H9 (cell line): ENCODE measurements at regions not wholly inside any gene's neighbourhood (a gene's known extent, or its start where the extent isn't known, plus 50 kb on each side); places are given as distances from the start of the nearest gene placed in this dataset.

ENCODE experiments used
- DNase-seq: peaks from one replicate; pipeline ENCODE4 v3.0.0-alpha.2; 2017
- H2AFZ ChIP-seq: one replicate; pipeline ENCODE4 v1.6.1; 2013; ENCODE audit warnings: mild to moderate bottlenecking, low read length, control low read depth, moderate library complexity
- H2AK5ac ChIP-seq: 2 replicates; pipeline ENCODE4 v1.6.1; 2013; ENCODE audit warnings: low read length, control low read depth, mixed read lengths; ENCODE audit not compliant: insufficient read length
- H2BK120ac ChIP-seq: one replicate; pipeline ENCODE4 v1.6.1; 2013; ENCODE audit warnings: low read depth, mild to moderate bottlenecking, low read length, control low read depth, inconsistent platforms; ENCODE audit not compliant: poor library complexity, severe bottlenecking
- H2BK12ac ChIP-seq: 2 replicates; pipeline ENCODE4 v1.6.1; 2013; ENCODE audit warnings: low read length, control low read depth, mixed read lengths, low read depth; ENCODE audit not compliant: insufficient read length
- H2BK15ac ChIP-seq: 2 replicates; pipeline ENCODE4 v1.6.1; 2013; ENCODE audit warnings: low read depth, low read length, control low read depth
- H2BK20ac ChIP-seq: one replicate; pipeline ENCODE4 v1.6.1; 2013; ENCODE audit warnings: low read depth, mild to moderate bottlenecking, low read length, control low read depth, inconsistent platforms; ENCODE audit not compliant: poor library complexity, severe bottlenecking
- H2BK5ac ChIP-seq: 2 replicates; pipeline ENCODE4 v1.6.1; 2013; ENCODE audit warnings: low read length, control low read depth, mixed read lengths; ENCODE audit not compliant: insufficient read length
- H3K14ac ChIP-seq: 2 replicates; pipeline ENCODE4 v1.6.1; 2013; ENCODE audit warnings: low read length, control low read depth; ENCODE audit not compliant: insufficient read depth
- H3K18ac ChIP-seq: 2 replicates; pipeline ENCODE4 v1.6.1; 2013; ENCODE audit warnings: low read depth, mild to moderate bottlenecking, mixed read lengths, low read length, control low read depth; ENCODE audit not compliant: insufficient read length
- H3K23ac ChIP-seq: 2 replicates; pipeline ENCODE4 v1.6.1; 2013; ENCODE audit warnings: low read length, control low read depth, mixed read lengths, low read depth; ENCODE audit not compliant: insufficient read length
- H3K23me2 ChIP-seq: 2 replicates; pipeline ENCODE4 v1.6.1; 2013; ENCODE audit warnings: low read depth, mild to moderate bottlenecking, mixed read lengths, low read length, control low read depth; ENCODE audit not compliant: insufficient read length, poor library complexity, severe bottlenecking
- H3K27ac ChIP-seq: 2 replicates; pipeline ENCODE4 v1.5.1; 2013; ENCODE audit warnings: low read length, control low read depth, mixed read lengths, low read depth; ENCODE audit not compliant: insufficient read length
- H3K27me3 ChIP-seq: 2 replicates; pipeline ENCODE4 v1.6.1; 2013; ENCODE audit warnings: low read length, control low read depth, inconsistent platforms; ENCODE audit not compliant: insufficient read depth
- H3K4ac ChIP-seq: 2 replicates; pipeline ENCODE4 v1.6.1; 2013; ENCODE audit warnings: low read depth, mild to moderate bottlenecking, control low read depth, inconsistent platforms, low read length, moderate library complexity
- H3K4me1 ChIP-seq: 2 replicates; pipeline ENCODE4 v1.6.1; 2013; ENCODE audit warnings: low read length, control low read depth, inconsistent platforms; ENCODE audit not compliant: insufficient read depth
- H3K4me2 ChIP-seq: 2 replicates; pipeline ENCODE4 v1.6.1; 2013; ENCODE audit warnings: low read length, control low read depth, mixed read lengths; ENCODE audit not compliant: insufficient read length, insufficient read depth
- H3K56ac ChIP-seq: 2 replicates; pipeline ENCODE4 v1.6.1; 2013; ENCODE audit warnings: low read depth, mild to moderate bottlenecking, mixed read lengths, low read length, control low read depth; ENCODE audit not compliant: insufficient read length
- H3K79me1 ChIP-seq: 2 replicates; pipeline ENCODE4 v1.6.1; 2013; ENCODE audit warnings: low read depth, mild to moderate bottlenecking, moderate library complexity, low read length, control low read depth, inconsistent platforms; ENCODE audit not compliant: insufficient read depth, poor library complexity, severe bottlenecking
- H3K79me2 ChIP-seq: 2 replicates; pipeline ENCODE4 v1.6.1; 2013; ENCODE audit warnings: low read length, control low read depth, inconsistent platforms; ENCODE audit not compliant: insufficient read depth
- H3K9ac ChIP-seq: 2 replicates; pipeline ENCODE4 v1.6.1; 2013; ENCODE audit warnings: low read length, control low read depth, mixed read lengths; ENCODE audit not compliant: insufficient read length; ENCODE audit errors: extremely low read depth
- H3K9me3 ChIP-seq: one replicate; pipeline ENCODE4 v1.6.1; 2013; ENCODE audit warnings: low read depth, low read length, inconsistent platforms; ENCODE audit not compliant: control insufficient read depth
- H3T11ph ChIP-seq: one replicate; pipeline ENCODE4 v1.6.1; 2013; ENCODE audit warnings: mild to moderate bottlenecking, low read length, control low read depth, inconsistent platforms
- H4K20me1 ChIP-seq: one replicate; pipeline ENCODE4 v1.6.1; 2013; ENCODE audit not compliant: control insufficient read depth, insufficient read length, insufficient read depth
- H4K5ac ChIP-seq: 2 replicates; pipeline ENCODE4 v1.6.1; 2013; ENCODE audit warnings: low read depth, mild to moderate bottlenecking, mixed read lengths, low read length, control low read depth; ENCODE audit not compliant: insufficient read length
- H4K8ac ChIP-seq: replicated peaks from 2 replicates; pipeline ENCODE4 v1.6.1; 2013; ENCODE audit warnings: low read length, control low read depth, mixed read lengths, low read depth; ENCODE audit not compliant: insufficient read length
- H4K91ac ChIP-seq: 2 replicates; pipeline ENCODE4 v1.6.1; 2013; ENCODE audit warnings: low read depth, mild to moderate bottlenecking, moderate library complexity, mixed read lengths, low read length, control low read depth; ENCODE audit not compliant: insufficient read length
- H3K27ac Mint-ChIP-seq, 3 experiments: 2 replicates in 2 of 3; 3 replicates in 1 of 3; pipeline ENCODE4 v1.8.0; 2020 to 2021; ENCODE audit warnings: mixed read lengths in 3 of 3, mild to moderate bottlenecking in 1 of 3, moderate library complexity in 1 of 3
- H3K27me3 Mint-ChIP-seq: 2 replicates; pipeline ENCODE4 v1.8.0; 2021; ENCODE audit warnings: low read depth, mild to moderate bottlenecking, moderate library complexity, mixed read lengths
- H3K36me3 Mint-ChIP-seq, 3 experiments: 2 replicates in 2 of 3; 3 replicates in 1 of 3; pipeline ENCODE4 v1.8.0; 2020 to 2021; ENCODE audit warnings: low read depth in 3 of 3, mixed read lengths in 3 of 3; ENCODE audit not compliant: insufficient read depth in 1 of 3
- H3K4me1 Mint-ChIP-seq, 2 experiments: 2 replicates each; pipeline ENCODE4 v1.8.0; 2020; ENCODE audit warnings: mixed read lengths in 2 of 2
- H3K4me3 Mint-ChIP-seq, 2 experiments: 2 replicates in 1 of 2; 3 replicates in 1 of 2; pipeline ENCODE4 v1.8.0; 2020 to 2021; ENCODE audit warnings: mild to moderate bottlenecking in 2 of 2, mixed read lengths in 2 of 2, moderate library complexity in 1 of 2
- H3K9me3 Mint-ChIP-seq, 2 experiments: 2 replicates in 1 of 2; 3 replicates in 1 of 2; pipeline ENCODE4 v1.8.0; 2020; ENCODE audit warnings: mild to moderate bottlenecking in 2 of 2, mixed read lengths in 2 of 2, moderate library complexity in 1 of 2
- CTCF ChIP-seq: fragments of 200-600 bp; sonication (generic); conservative IDR thresholded peaks from 3 replicates; pipeline ENCODE4 v1.8.0; 2021; ENCODE audit warnings: antibody characterized with exemption, mild to moderate bottlenecking
- WGBS: extraction: QIAGEN DNeasy Blood & Tissue Kit; methylation state at CpG from one replicate; pipeline ENCODE4 v1.1.7; 2013; ENCODE audit warnings: missing lambda C conversion rate, low lambda C conversion rate, mixed read lengths; ENCODE audit not compliant: insufficient read length; ENCODE audit errors: extremely low coverage; 5-methylcytosine and 5-hydroxymethylcytosine counted together

GRCh38 chr11:19352771-19353160 lies 112.0 kb upstream of the E2F8 start:
- Histone ChIP-seq H3K79me1 (no peaks in the 10 kb centered on the region), H3K9me3 (no peaks in the 10 kb centered on the region), H2AK5ac (no peak overlapping the region), H3K9ac (no peak overlapping the region), H2BK120ac (no peak overlapping the region), H4K8ac (no peak overlapping the region), H2BK15ac (no peak overlapping the region), H3K14ac (no peak overlapping the region), H3K23ac (no peak overlapping the region), H2BK5ac (no peak overlapping the region), H3K27ac (no peak overlapping the region), H4K91ac (no peak overlapping the region), H3K4me1 (no peaks in the 10 kb centered on the region), H3K23me2 (no peaks in the 10 kb centered on the region), H3K56ac (no peak overlapping the region), H3K4ac (no peak overlapping the region), H4K20me1 (no peaks in the 10 kb centered on the region), H2BK20ac (no peak overlapping the region), H3K4me2 (no peak overlapping the region), H3K27me3 (peaks cover 1% of the 10 kb centered on the region; the same call in 1 of the 2 replicates), H2AFZ (no peak overlapping the region), H3T11ph (no peak overlapping the region), H3K79me2 (no peaks in the 10 kb centered on the region), H4K5ac (no peak overlapping the region), H3K18ac (no peak overlapping the region), H2BK12ac (no peak overlapping the region)
- no peaks in the 10 kb centered on the region for H3K36me3 Mint-ChIP-seq
- no peak overlapping the region; a peak in 1 of 5 replicates for H3K4me3 Mint-ChIP-seq
- no peak overlapping the region for H3K27ac Mint-ChIP-seq
- no peak for TF ChIP-seq CTCF
- DNase-seq = no peak
- peaks cover 52% of the 10 kb centered on the region for H3K27me3 Mint-ChIP-seq
- no CpG with 5 or more reads among the region's 9 CpGs for WGBS
- H3K4me1 Mint-ChIP-seq = peaks cover 2% of the 10 kb centered on the region in 2 experiments; a peak in 2 of 4 replicates
- no peaks in the 10 kb centered on the region for H3K9me3 Mint-ChIP-seq
